HT-29 (cell line): ENCODE measurements at regions not wholly inside any gene's neighbourhood (a gene's known extent, or its start where the extent isn't known, plus 50 kb on each side); places are given as distances from the start of the nearest gene placed in this dataset. TPM values are rescaled to one million over a fixed set of nuclear protein-coding genes. Genes with fewer than 3 reads are reported as not detected.
"Not testable (repeated sequence)": the region's sequence is repeated elsewhere in the genome, so short reads cannot be mapped to it uniquely, and the experiment has no call there.

ENCODE experiments used
- DNase-seq: peaks from one replicate; pipeline ENCODE4 v3.0.0-alpha.2; 2015; ENCODE audit warnings: low spot score
- small RNA-seq: library from RNA; depleted of rRNA; stranded (forward); fragments of <200 nt; gene quantifications from one replicate; pipeline ENCODE3, GENCODE V24; 2014

DNA sequence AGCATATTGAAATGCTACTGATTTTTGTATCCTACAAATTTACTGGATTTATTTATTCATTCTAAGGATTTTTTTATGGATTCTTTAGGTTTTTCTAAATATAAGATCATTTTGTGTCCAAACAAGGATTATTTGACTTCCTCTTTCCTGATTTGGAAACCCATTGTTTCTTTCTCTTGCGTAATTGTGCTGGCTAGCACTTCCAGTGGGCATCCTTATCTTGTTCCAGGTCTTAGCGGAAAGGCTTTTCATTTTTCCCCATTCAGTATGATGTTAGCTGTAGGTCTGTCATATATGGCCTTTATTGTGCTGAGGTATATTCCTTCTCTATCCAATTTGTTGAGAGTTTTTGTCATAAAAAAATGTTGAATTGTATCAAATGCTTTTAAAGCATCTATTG is 57.2 kb upstream of the RHOJ start:
- no peak for DNase-seq

- peak; percentile 3 for DNase-seq
Observed at GRCh38 chr14:63134801-63135200, 69.4 kb upstream of the RHOJ start.

DNA sequence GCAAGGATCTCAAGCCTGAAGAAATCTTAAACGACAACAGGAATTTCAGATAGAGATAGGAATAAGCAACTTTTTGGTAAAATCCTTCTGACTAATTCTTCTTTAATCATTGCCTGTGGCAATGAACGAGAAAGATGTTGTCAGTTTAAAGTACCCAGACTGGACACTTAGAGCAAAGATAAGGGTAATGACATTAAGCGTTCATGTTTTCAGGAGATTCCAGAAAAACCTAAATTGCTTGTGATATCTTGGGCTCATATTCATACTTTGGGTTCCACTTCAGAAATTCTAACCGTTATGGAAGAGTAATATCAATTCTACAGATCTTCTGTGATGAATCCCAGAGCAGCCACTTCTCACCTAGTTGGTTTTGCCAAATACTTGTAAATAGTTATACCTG is 73.7 kb upstream of the RHOJ start:
- DNase-seq, result no peak

DNA sequence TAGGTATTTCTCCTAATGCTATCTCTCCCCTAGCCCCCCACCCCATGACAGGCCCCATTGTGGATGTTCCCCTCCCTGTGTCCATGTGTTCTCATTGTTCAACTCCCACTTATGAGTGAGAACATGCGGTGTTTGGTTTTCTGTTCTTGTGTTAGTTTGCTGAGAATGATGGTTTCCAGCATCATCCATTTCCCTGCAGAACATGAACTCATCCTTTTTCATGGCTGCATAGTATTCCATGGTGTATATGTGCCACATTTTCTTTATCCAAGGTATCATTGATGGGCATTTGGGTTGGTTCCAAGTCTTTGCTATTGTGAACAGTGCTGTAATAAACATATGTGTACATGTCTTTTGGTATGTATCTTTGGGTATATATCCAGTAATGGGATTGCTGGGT is 61.2 kb upstream of the KCNH5 start:
- not testable (repeated sequence) for DNase-seq

- no peak for DNase-seq
Observed at GRCh38 chr14:63100552-63100951, 55.3 kb upstream of the KCNH5 start.

- no peak for DNase-seq
Observed at GRCh38 chr14:63096186-63096585, 50.9 kb upstream of the KCNH5 start.

Small RNA genes in the stretch of these regions (small RNA-seq; reads per million reads assigned to genes)
- not detected for gene PARP1P2
